Liver (tissue), 3 donors: ENCODE measurements at regions not wholly inside any gene's neighbourhood (a gene's known extent, or its start where the extent isn't known, plus 50 kb on each side); places are given as distances from the start of the nearest gene placed in this dataset.

ENCODE experiments used
- ATF3 ChIP-seq: IDR thresholded peaks from 2 replicates; pipeline ENCODE4 v1.6.1; 2016; ENCODE audit warnings: antibody characterized with exemption
- CTCF ChIP-seq: fragments of 150-350 bp; IDR thresholded peaks from 2 replicates; pipeline ENCODE4 v1.5.1; 2017; ENCODE audit warnings: improper control_type of control experiment, low read depth, low read length; ENCODE audit not compliant: missing input control
- EGR1 ChIP-seq, 2 donors: IDR thresholded peaks; 2 replicates each; pipeline ENCODE4 v1.6.1; 2016 to 2018; ENCODE audit warnings: antibody characterized with exemption in 2 of 2, low read depth in 2 of 2
- GABPA ChIP-seq, 2 donors: IDR thresholded peaks in 1 of 2; conservative IDR thresholded peaks in 1 of 2; 2 replicates each; pipeline ENCODE4 v1.6.1; 2016; ENCODE audit warnings: antibody characterized with exemption in 2 of 2, mild to moderate bottlenecking in 1 of 2, moderate library complexity in 1 of 2
- JUND ChIP-seq, 2 donors: IDR thresholded peaks; 2 replicates each; pipeline ENCODE4 v1.6.1; 2016; ENCODE audit warnings: antibody characterized with exemption in 2 of 2
- MAX ChIP-seq: IDR thresholded peaks from 2 replicates; pipeline ENCODE4 v1.6.1; 2016; ENCODE audit warnings: antibody characterized with exemption
- RAD21 ChIP-seq, 2 donors: IDR thresholded peaks; 2 replicates each; pipeline ENCODE4 v1.6.1; 2016; ENCODE audit warnings: antibody characterized with exemption in 2 of 2, mild to moderate bottlenecking in 2 of 2
- REST ChIP-seq: IDR thresholded peaks from 2 replicates; pipeline ENCODE4 v1.6.1; 2016; ENCODE audit warnings: antibody characterized with exemption, mild to moderate bottlenecking
- SP1 ChIP-seq: IDR thresholded peaks from 2 replicates; pipeline ENCODE4 v1.6.1; 2018; ENCODE audit warnings: antibody characterized with exemption, mild to moderate bottlenecking
- TAF1 ChIP-seq: conservative IDR thresholded peaks from 2 replicates; pipeline ENCODE4 v1.6.1; 2016; ENCODE audit warnings: antibody characterized with exemption, mild to moderate bottlenecking
- ZBTB33 ChIP-seq: IDR thresholded peaks from 2 replicates; pipeline ENCODE4 v1.6.1; 2016; ENCODE audit warnings: antibody characterized with exemption
- donor health status: healthy.
- donor health status: healthy.

- TF ChIP-seq EGR1 (IDR thresholded peaks at IDR 0.05; ENCODE audit: low read depth in 2 of 2): no peak
- TF ChIP-seq CTCF: no peak
- no peak for TF ChIP-seq ATF3
- no peak for TF ChIP-seq REST
- no peak for TF ChIP-seq RAD21 (IDR thresholded peaks at IDR 0.05)
- no peak for TF ChIP-seq SP1
- TF ChIP-seq JUND (IDR thresholded peaks at IDR 0.05): no peak
- no peak for TF ChIP-seq MAX
- TF ChIP-seq TAF1: no peak
- no peak for TF ChIP-seq GABPA (IDR thresholded peaks at IDR 0.05 in 1 of 2, conservative IDR thresholded peaks at IDR 0.05 in 1 of 2)
- no peak for TF ChIP-seq ZBTB33
Measured at GRCh38 chr7:24428676-24429075, 144.6 kb upstream of the PALS2 start.
